ENCODE measurements at regions not wholly inside any gene's neighbourhood (a gene's known extent, or its start where the extent isn't known, plus 50 kb on each side); places are given as distances from the start of the nearest gene placed in this dataset.

DNA sequence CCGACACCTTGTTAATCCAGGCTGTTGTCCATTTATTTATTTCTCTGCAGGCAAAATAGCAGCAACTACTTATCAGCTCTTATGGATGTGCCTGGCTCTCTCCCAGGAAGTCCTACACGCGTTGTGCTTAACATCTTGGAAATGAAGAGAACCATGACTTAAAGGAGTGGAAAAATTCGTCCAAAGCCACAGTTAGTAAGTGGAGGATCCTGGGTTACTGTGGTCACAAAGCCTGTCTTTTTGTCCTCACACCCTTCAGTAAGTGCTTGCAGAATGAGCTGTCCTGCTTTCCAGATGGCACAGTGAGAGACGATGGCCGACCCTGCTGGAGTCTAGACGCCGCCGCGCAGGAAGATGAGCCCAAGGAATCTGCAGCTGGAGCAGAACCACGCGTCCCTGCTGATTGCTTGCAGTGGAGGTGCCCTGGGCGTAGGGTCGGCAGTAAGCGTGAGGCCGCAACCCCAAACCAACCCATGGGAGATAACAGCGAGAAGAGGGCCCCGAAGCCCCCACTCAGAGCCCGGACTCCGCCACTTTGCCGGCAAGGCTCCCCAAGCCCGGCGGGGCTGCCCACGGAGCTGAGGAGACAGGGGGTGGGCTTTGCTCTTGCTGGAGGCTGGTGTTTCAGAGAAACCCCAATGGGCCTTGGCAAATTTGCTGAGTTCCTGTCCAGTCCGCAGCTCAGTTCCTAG, 178.6 kb downstream of the CXCL12 start:
- DNase-seq (ENCODE audit: low spot score), result no peak
- intact Hi-C loops (cut with DNase I), result no loop called here

DNA sequence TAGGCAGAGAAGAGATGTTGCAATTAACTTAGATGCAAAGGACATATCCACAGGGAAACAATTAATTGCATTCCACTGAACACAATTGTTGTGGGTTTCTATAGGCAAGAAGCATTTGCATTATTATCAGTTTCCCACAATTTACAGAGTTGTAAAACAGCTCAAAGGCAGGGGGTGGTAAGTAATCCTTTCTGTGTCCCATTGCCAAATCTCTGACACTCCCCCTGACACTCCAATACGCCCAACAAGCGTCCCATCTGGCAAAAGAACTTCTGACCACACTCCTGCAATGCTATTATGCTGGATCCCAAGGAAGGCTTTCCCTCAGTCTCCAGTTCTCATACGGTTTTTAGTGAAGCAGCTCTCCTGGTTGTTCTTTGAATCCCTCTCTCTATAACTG, 179.8 kb downstream of the CXCL12 start:
- intact Hi-C loops (cut with DNase I), result no loop called here
- no peak for DNase-seq (ENCODE audit: low spot score)

DNA sequence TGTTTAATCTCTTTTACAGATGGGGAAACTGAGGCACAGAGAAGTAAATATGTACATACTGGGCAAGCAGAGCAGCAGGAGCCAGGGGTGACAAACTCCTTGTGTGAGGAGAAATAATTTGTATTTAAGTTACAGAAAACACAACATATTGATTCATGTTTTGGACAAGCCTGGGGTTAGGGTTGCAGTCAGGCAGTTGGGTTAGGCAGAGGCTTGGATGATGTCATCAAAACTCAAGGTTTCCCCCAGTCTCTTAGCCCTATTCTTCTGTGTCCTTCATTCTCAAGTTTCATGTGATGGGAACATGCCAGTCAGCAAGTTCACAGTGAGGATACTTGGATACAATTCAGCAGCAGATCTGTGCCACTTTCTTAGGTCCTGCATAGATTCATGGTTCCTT, 181.4 kb downstream of the CXCL12 start:
- no peak for DNase-seq (ENCODE audit: low spot score)
- intact Hi-C loops (cut with DNase I), result no loop called here

DNA sequence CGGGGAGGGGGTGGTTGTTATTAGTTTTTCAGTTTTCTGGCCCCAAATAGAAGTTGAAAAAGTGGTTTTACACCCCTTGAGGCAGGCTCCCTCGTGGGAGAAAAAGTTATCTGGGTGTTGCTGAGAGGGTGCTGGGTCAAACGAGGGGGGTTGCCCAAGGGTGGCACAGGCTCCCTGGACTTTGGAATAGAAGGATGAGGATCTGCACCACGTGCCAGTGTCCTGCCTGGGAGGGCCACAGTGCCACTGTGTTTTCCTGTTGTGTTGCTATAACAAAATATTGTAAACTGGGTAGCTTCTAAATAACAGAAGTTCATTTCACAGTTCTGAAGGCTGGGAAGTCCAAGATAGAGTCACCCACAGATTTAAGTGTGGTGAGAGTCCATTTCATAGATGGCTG, 181.9 kb downstream of the CXCL12 start:
- DNase-seq (ENCODE audit: low spot score), result no peak
- intact Hi-C loops (cut with DNase I), result no loop called here

DNA sequence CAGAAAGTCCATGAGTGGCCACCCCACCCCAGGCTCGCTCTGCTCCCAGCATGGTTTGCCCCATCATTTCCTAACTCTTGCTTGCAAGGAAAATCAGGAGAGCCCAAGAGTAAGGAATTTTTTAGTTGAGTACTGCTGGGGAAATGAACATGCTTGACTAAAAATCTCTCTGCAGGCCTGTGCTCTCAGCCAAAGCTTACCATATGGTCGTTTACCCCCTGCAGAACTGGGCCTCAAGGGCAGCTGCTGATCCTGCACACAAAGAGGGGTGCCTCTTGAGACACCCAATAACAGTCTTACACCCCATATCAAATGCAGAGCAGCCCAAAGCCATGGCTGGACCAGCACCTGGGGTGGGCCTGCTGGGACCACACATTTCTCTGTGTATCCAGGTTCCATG, 183.2 kb downstream of the CXCL12 start:
- DNase-seq (ENCODE audit: low spot score), result no peak
- intact Hi-C loops (cut with DNase I), result no loop called here

DNA sequence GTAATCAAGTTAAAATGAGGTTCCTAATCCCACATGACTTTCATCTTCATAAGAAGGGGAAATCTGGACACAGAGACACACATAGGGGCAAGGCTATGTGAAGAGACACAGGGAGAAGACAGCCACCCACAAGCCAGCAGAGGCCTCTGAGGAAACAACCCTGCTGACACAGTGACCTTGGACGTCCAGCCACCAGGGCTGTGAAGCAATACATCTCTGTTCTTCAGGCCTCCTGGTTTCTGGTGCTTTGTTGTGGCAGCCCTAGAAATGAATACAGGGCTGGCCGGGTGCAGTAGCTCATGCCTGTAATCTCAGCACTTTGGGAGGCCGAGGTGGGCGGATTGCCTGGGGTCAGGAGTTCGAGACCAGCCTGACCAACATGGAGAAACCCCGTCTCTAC, 183.9 kb downstream of the CXCL12 start:
- intact Hi-C loops (cut with DNase I), result no loop called here

DNA sequence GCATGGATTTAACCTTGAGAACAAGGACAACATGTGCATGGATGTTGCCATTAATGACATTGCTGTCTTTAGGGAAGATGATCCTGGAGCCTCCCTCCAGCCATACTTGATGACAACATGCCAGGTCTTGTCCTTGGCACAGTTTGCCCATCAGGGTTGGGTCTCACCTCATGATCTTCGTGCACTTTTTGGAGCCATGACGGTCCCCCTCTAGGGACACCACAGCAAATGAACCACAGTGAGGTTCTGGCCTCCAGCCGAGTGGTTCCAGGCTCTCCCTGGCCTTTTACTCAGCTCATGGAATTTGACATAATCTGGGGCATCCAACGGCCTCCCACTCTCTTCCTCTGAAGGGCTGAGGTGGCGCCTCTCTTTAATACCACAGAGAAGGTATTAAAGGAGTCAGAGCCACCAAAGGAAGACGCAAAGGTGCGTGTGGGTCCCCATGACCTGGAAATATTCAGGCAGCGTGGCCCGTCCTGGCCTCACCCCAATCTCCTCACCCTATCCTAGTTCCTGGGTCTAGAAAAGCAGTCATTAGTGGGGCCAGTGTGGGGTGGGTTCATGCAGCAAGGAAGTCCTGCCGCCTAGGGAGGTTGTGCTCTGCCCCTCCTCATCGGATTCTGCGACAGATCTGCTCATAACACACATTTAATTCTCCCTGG, 184.8 kb downstream of the CXCL12 start:
- intact Hi-C loops (cut with DNase I), result no loop called here
- DNase-seq (ENCODE audit: low spot score), result no peak

More for the DNA sequence above, 183.9 kb downstream of the CXCL12 start:
- no peak for DNase-seq (ENCODE audit: low spot score)

DNA sequence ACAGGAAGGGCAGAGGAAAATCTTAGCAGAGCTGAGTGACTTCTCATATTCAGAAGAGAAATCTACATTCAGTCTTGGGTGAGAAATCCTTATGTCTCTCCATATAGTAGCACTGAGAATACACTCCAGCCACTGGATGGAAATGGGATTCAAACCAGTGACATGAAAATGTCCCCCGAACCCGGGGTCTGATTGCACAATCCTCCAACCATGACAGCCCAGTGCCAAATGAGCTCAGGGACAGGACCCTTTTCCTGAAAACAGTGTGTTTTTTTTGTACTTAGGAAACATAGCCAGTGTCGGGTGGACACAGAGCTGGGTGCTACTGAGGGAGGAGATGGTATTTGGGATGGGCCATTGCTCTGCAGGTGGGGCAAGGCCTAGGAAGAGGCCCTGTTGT, 185.6 kb downstream of the CXCL12 start:
- intact Hi-C loops (cut with DNase I), result no loop called here
- no peak for DNase-seq (ENCODE audit: low spot score)

DNA sequence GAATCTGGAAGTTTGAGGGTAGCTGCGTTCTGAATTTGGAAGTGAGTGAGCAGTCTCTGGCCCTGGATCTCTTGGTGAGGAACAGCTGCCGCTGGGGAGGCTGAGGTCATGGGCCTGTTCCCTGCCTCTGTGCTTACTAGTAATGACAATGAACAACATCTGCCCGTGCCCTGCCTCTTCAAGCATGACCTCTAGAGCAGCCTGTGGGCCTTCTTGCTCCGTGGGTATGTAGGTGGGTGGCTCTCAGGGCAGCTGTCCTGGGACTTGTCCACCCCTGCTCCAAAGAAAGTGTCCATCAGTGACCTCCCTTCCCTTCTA, 186.2 kb downstream of the CXCL12 start:
- DNase-seq (ENCODE audit: low spot score), result no peak
- intact Hi-C loops (cut with DNase I), result no loop called here

DNA sequence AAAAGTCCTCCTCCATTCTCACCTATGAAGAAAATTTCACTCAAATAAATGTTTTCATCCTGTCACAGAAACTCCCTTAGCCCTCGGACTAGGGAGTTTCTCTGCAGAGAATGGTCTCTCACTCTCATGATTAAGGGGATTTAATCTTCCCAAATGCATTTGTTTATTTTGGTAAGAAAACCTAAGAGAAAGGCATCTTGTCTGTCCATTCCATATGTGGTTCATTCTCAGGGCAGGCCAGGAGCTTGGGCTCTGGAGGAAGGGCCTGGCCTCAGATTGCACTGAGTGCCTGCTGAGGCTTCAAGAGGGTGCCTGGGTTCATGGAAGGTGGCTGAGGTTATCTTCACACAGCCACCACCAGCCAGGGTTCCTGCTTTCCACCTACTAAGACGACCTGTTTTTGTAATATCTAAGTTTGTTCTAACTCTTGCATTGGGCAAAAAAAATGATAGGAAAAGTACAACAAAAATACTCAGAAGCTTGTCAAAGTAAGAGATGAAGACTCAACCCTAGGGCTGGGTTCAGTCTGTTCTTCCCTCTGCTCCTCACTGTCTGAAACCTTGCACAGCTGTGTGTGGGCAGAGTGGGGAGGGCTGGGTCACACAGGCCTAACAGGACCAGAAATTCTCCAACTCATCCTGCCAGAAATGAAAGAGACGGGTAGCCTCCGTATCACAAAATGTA, 186.7 kb downstream of the CXCL12 start:
- DNase-seq (ENCODE audit: low spot score), result no peak
- intact Hi-C loops (cut with DNase I), result no loop called here

DNA sequence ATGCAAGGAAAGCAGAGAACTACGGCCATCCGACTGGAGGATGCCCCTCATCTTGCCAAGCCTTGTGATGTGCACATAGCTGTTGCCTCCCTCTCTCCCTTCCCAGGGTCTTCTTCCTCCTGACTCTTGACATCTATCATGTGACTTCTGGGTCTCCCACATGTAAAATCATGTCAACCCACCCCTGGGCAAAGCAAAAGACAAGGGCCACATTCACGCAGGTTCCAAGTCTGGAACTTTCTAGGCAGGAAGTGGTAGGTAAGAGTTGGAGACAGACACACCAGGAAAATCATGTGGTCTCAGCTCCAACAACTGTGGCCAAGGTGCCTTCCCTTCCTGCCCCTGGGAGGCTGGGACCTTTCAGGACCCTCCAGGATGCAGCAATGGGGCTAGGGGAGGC, 187.3 kb downstream of the CXCL12 start:
- no peak for DNase-seq (ENCODE audit: low spot score)
- intact Hi-C loops (cut with DNase I), result no loop called here

DNA sequence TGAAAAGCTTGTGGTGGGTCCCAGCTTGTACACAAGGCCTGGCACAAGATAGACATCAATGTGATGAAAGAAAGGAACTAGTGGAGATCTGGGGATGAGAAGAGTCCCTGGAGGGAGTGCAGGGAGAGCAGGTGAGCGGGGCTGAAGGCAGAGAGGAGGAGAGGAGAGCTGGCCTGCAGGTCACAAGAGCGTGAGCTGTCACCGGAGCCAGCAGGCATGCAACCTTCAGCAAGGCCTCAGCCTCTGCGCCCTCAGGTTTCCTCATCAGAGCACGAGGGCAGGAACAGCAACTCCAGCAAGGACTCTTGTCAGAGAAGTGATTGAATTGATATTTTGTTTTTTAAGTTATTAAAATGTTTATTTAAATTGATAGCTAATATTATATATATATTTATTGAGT, 188.6 kb downstream of the CXCL12 start:
- intact Hi-C loops (cut with DNase I), result no loop called here
- DNase-seq (ENCODE audit: low spot score), result no peak

DNA sequence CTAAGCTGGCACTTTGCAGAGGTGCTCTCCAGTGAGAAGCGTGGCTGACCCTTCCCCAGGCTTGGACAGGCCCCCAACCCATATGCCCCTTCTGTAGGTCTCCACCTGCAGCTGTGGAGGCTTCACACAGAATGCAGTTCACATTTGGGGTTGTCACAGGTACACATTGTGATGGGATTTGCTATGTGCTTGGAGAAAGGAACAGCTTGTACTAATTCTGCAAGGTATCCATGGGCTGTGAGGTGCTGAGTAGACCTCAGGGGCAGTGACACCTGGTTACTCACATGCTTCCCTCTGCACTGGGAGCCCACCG, 188.9 kb downstream of the CXCL12 start:
- intact Hi-C loops (cut with DNase I), result no loop called here

DNA sequence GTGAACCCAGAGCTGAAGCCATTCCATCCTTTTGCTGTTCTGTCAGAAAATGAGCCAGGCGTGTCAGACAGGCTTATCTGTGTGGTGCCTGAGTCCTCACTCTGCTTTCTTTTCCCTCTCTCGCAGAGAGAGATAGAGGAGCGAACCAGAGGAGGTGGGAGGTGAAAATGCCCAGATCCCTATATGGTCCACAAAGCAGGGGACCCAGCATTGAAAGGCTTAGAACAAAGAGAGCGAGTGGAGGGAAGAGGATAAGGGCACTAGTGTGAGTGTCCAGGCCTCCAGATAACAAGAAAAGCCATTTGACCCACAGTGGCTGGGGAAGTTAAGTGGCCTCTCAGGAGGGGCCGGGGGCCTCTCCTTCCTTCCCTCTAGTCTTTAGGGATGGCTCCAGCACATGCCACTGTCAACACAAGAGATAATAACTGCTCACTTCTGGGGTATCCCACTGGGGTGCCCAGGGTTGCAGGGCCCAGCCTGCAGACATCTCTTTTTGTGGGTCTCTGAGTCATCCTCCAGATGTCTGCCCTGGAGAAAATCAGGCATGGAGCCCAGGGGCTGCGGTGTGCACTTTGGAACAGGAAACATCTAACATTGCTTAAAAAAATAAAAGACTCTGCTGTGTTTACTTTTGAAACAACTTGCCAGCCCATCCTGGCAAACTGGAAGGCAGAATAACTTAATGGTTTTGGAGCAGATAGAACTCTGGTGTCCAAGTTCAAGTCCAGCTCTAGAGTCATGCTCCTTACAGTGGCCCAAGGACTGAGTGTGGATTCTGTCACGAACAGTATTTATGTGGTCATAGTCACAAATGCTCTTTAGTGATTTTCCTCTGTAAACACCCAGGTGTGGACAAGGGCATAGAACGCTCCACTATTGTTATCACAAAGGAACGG, 189.5 kb downstream of the CXCL12 start:
- no peak for DNase-seq (ENCODE audit: low spot score)
- intact Hi-C loops (cut with DNase I), result no loop called here

More for the DNA sequence above, 188.9 kb downstream of the CXCL12 start:
- DNase-seq (ENCODE audit: low spot score), result no peak

DNA sequence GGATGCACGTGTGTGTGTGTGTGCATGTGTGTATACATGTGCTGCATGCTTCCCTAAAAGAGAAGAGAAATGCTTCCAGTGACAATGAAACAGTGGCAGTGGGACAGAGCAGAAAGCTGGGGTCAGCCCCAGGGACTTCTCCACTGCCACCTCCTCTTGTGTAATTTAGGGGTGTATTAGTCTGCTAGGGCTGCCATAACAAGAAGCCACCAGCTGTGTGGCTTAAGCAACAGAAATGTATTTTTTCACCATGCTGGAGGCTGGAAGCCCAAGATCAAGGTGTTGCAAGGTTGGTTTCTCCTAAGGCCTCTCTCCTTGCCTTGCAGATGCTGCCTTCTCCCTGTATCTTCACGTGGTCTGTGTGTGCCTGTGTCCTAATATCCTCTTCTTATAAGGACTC, 190.5 kb downstream of the CXCL12 start:
- intact Hi-C loops (cut with DNase I), result no loop called here
- DNase-seq (ENCODE audit: low spot score), result no peak

DNA sequence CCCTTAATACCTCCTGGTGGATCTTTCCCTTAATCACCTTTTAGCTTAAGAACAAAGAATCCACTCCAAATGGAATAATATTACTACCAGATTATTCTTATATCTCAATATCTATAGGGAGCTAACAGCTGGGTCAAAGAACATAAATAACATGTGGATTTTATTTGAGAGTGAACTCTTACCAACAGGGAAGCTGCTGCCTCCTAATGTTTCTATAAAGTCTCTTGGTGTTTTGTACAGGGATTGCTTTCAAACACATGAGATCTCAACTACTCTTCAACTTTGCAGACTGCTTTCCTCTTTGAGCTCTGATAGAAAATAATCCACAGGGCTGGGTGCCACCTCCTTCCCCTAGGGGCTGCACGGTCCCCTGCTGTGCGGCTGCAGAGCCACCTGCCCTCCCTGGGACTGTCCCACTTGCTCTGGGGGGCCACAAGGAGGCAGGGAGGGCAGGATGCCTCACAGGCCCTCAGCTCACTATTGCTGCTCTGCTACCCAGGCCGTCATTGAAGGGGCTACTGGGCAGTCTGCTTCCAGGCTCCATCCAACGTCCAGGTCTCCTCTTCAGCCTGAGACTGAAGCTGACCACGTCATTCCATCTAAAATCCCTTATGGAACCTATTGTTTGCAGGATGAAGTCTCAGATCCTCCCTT, 191.2 kb downstream of the CXCL12 start:
- intact Hi-C loops (cut with DNase I), result no loop called here
- DNase-seq (ENCODE audit: low spot score), result no peak

DNA sequence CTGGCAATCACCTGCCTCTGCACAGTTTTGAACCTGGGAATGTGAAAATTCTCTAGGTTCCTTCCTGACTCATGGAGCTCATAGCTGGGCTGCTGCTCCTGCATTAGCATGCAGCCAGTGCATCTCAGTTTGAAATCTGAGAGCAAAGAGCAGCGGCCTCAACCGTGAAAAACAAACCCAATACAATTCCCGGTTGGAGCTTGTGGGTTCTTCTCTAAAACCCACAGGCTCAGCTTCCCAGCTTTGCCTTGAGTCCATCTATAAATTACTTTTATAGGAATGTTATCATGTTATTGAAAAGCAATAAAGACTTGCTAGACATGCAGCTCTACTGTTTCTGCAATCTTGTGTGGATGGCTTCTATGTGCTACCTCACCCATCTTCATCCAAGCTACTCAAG, 191.7 kb downstream of the CXCL12 start:
- intact Hi-C loops (cut with DNase I), result no loop called here
- DNase-seq (ENCODE audit: low spot score), result no peak

DNA sequence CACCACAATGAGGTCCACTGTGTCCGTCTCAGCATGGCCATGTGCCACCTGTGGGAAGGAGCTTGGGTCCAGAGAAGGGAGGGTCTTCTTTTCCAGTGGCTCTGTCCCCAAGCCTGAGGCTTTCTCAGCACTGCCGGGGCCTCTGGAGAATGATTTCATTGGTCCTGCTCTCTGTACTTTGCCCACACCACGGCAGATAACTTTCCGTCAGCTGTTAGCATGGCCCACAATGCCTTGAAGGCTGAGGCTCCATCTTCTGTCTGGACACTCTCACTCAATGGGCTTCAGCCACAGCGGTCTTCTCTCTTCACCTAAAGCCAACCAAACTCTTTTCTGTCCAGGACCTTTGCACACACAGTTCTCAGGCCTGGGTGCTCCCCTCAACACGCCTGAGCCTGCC, 192.5 kb downstream of the CXCL12 start:
- DNase-seq (ENCODE audit: low spot score), result no peak
- intact Hi-C loops (cut with DNase I), result no loop called here

DNA sequence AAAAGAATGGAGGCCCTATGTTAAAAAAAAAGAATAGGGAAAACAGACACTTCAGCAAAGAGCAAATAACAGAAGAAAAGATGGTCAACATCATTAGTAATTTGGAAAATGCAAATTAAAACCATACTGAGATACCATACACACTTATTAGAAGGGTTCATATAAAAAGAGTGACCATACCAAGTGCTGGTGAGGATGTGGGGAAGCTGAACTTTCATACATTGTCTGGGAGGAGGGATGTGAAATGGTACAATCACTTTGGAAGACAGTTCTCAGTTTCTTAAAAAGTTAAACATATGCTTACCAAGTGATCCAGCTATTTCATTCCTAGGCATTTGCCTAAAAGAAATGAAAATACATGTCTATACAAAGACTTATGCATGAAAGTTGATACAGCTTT, 194.4 kb downstream of the CXCL12 start:
- intact Hi-C loops (cut with DNase I), result no loop called here
- no peak for DNase-seq (ENCODE audit: low spot score)

DNA sequence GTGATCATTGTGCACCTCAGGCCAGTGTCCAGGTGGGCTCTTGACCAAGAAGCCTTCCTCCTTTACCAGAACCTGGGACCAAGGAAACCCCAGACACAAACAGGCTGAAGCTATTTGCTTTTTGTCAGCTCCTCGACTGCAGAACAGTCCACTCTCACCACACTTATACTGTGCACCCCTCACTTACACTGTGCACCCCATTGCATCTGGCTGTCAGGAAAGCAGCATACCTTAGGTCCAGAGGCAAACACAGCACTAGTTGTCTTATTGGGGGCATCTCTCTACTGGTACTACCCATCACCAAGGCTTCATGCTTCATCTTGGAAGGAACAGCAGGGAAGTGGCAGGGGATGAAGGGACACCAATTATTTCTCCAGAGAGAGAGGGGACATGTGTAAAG, 198.1 kb downstream of the CXCL12 start:
- no peak for DNase-seq (ENCODE audit: low spot score)
- intact Hi-C loops (cut with DNase I), result no loop called here
